T1000 (cell line): ENCODE measurements at regions not wholly inside any gene's neighbourhood (a gene's known extent, or its start where the extent isn't known, plus 50 kb on each side); places are given as distances from the start of the nearest gene placed in this dataset.
"Not testable (repeated sequence)": the region's sequence is repeated elsewhere in the genome, so short reads cannot be mapped to it uniquely, and the experiment has no call there.

ENCODE experiments used
- DNase-seq: peaks from one replicate; lab custom pipeline; 2025; ENCODE audit warnings: mixed read lengths; lab: John Stamatoyannopoulos, UW

DNA sequence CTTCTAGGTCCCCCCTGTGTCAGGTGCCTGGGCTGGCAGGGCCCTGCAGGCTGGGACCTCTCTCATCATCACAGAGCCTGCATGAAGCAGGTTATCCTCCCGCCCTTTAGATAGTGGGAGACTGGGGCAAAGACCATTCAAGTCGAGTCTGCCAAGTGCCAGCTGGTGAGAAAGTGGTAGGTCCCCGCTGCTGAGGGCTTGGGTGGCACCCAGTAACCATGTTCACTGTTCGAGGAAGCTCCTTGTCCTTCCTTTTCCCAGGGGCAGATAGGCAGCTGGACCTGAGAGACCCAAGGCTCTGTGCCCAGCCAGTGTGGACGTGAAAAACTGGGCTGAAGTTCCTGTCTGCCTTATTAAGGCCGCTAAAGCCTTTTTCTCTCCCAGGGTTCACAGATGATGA, 1319.8 kb downstream of the TBC1D22A start:
- no peak for DNase-seq

DNA sequence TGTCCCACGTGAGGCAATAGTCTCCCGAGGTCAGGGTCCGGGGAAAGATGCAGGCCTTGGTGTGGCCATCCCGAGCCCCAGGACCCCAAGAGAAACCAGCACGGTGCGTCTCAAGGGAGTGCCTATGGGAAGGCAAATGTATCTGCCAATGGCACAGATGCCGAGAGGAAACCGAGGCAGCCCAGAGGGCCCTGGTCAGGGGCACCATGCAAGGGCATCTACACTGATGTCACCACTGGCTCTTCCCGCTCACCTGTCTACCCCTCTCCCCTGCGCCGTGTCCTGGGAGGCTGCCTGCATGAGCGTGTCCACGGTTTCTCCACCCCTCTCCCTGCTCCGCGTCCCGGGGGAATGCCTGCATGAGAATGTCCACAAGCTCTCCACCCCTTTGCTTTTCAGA, 1318.8 kb downstream of the TBC1D22A start:
- DNase-seq = no peak

DNA sequence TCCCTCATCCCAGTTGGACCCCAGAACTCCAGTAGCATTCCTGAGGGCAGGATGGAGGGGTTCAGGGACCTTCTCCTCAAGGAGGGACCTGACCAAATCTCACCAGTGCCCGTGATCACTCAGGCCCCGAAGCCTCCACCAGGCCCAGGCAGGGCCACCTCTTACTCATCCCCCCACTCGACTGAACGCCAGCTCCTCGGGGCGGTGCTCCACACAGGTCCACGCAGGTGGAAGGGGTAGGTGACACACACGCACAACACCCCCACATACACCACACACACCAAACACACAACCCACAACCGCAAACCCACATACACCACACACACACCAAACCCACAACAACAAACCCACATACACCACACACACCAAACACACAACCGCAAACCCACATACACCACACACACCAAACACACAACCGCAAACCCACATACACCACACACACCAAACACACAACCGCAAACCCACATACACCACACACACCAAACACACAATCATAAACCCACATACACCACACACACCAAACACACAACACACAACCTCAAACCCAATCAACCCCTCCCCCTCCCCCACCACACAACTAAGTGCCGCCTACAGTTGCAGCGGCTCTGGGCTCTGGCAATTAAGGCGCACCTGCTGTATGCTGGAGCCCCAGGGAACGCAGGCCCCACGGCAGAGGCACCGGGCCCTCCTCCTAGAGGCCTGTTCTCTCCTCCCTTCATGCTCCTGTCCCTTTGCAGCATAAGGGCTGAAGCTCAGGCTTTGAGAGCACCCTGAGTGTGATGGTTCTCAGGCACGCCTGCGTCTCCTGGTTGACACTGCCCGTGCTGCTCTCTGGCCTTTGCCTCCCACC, 1318.1 kb downstream of the TBC1D22A start:
- DNase-seq = no peak

DNA sequence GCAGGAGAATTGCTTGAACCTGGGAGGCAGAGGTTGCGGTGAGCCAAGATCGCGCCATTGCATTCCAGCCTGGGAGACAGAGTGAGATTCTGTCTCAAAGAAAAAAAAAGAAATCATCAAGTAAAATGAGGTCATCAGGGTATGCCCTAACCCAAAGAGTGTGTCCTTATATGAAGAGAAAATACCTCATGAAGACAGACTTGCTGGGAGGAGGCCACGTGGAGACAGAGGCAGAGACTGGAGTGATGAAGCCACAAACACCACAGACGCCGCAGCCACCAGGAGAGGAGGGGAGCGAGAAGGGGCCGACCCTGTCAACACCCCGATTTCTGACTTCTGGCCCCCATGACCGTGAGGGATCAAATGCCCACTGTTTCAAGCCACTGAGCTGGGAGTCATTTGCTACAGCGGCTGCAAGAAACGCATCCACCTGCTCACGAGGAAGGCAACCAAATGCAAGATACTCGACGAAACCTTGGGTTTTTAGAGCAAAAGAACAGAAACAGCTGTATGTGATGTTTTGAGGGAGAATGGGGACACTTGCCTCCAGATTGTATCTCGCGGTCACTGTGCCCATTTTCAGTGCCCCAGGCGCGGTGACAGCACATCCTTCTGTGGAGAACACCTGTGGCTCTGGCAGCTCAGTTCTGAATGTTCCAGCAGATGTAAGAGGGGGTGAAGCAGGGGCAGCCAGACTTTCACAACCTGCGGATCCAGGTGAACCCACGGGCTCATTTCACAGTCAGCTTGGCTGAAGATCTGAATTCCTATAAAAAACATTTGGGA, 1317.2 kb downstream of the TBC1D22A start:
- DNase-seq = no peak

GRCh38 chr22:48078825-48079224, 1316.4 kb downstream of the TBC1D22A start:
- no peak for DNase-seq

GRCh38 chr22:48077699-48078098, 1315.2 kb downstream of the TBC1D22A start:
- no peak for DNase-seq

DNA sequence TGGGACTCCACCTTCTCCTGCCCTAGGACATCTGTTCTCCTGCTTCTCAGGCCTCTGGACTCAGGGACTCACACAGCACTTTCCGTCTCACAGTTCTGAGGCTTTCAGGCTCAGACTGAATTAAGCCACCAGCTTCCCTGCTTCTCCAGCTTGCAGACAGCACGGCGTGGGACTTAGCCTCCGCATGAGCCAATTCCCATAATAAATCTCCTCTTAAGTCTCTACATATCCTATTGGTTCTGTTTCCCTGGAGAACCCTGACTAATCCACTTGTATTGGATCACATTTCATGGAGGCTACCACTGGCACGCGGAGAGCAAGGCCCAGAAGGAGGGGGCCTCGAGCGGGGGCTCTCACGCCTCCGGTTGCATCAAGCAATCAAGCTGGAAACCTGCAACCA, 1313.6 kb downstream of the TBC1D22A start:
- no peak for DNase-seq

DNA sequence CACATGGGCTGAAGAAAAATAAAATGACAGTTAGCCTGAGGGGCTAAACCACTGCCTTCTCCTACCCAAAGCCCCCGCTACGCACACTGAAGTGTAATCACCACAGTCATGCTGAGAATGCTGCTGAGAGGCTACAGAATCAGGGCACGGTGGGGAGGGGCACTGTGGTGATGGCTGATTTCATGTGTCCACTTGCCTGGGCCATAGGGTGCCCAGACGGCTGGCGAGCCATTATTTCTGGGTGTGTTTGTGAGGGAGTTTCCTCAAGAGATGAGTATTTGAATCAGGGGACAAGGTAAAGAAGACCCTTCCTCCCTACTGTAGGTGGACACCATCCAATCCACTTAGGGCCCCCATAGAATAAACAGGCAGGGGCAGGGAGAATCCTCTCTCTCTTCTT, 1313.2 kb downstream of the TBC1D22A start:
- DNase-seq = no peak

- no peak for DNase-seq
Observed at GRCh38 chr22:48072777-48073176, 1310.3 kb downstream of the TBC1D22A start.

DNA sequence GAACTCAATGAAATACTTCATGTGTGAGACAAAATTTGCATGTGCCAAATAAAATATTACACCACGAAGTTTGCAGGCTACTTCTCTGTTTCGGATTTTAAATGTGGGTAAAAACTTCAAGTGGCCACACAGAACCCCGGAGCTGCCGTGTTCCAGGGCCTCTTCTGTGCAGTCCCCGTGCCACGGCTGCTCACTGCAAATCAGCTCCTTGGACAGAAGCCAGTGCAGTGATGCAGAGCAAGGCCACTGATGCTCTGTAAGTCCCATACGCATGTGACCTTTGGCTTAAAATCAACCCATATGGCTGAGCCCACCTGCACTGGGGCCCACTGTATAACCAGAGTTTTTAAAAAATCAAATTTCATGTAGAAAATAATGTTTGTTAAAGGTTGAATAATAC, 1309.4 kb downstream of the TBC1D22A start:
- DNase-seq = no peak

GRCh38 chr22:48071305-48071704, 1308.9 kb downstream of the TBC1D22A start:
- DNase-seq = no peak

GRCh38 chr22:48070760-48071159, 1308.3 kb downstream of the TBC1D22A start:
- no peak for DNase-seq

DNA sequence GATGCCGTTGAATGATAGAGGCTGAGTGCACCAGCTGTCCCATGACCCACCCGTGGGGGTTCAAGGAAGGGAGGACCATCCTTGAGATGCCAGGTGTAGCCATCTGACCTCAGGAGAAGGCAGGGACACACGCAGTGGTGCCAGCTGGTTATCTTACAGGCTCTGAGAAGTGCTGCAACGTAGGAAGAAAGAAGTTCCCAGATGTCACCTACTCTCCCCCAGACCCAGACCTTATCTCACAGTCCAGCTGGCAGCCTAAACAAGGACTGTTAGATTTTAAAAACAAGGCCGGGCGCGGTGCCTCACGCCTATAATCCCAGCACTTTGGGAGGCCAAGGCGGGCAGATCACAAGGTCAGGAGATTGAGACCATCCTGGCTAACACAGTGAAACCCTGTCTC, 1307.6 kb downstream of the TBC1D22A start:
- DNase-seq = no peak

- DNase-seq = no peak
Observed at GRCh38 chr22:48069256-48069655, 1306.8 kb downstream of the TBC1D22A start.

DNA sequence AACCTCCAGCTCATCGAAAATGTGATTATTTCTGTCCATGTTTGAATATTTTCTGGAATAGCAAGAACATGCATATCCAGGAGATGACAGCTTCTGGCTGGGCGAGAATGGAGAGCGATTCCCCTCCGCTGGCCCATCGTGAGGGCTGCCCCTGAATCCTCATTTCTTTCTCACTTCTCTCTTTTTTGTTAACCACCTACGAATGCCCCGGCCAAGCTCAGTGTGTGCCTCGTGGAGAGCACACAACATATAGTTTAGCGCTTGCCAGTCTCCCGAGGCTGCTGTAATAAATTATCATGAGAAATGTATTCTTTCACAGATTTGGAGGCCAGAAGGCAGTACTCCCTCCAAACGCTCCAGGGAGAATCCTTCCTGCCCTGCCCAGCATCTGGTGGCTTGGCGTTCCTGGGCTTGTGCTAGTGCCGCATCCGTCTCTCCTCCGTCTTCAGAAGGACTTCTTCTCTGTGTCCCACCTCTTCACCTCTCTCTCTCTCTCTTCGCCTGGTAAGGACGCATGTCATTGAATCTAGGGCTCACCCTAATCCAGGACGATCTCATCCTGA, 1306.0 kb downstream of the TBC1D22A start:
- no peak for DNase-seq

DNA sequence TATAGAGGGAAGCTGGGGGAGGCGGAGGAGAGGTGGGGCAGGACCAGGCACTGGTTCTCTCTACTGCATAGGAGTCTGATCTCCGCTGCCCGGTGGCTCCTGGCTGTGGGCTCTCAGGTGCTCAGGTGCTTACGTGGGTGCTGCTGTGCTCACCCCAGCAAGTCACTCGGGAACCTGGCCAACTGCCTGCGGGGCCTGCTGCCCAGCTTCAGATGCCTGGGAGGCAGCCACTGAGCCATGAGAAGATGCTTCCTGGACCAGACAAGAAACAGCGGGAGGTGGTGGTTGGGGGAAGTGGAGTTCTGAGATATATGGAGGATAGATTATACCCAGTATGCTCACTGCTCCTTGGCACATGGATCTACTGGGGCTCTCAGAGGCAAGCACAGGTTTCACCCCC, 1303.4 kb downstream of the TBC1D22A start:
- no peak for DNase-seq

- DNase-seq = no peak
Observed at GRCh38 chr22:48061726-48062125, 1299.3 kb downstream of the TBC1D22A start.

GRCh38 chr22:48060266-48060665, 1297.8 kb downstream of the TBC1D22A start:
- no peak for DNase-seq

GRCh38 chr22:48059521-48059920, 1297.1 kb downstream of the TBC1D22A start:
- not testable (repeated sequence) for DNase-seq

- no peak for DNase-seq
Observed at GRCh38 chr22:48057116-48057835, 1294.8 kb downstream of the TBC1D22A start.

DNA sequence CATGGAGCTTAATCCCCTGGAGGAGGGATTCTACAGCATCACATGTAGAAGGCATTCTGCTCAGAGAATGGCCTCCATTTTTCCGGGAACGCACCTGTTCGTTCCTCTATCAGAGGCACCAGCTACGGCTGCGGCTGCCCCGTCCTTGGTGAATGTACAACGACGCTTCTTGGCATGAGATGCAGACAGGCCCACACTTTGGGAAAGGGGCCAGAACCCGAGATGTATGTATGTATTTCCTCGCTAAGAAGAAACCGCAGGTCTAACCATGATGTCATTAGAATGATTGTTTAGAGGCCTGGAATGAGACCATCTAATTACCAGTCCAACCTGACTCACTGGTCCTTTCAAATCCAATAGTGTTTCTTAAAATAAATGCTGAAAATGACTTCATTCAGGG, 1293.4 kb downstream of the TBC1D22A start:
- no peak for DNase-seq

- DNase-seq = no peak
Observed at GRCh38 chr22:48055185-48055584, 1292.7 kb downstream of the TBC1D22A start.
